ENCODE measurements at regions not wholly inside any gene's neighbourhood (a gene's known extent, or its start where the extent isn't known, plus 50 kb on each side); places are given as distances from the start of the nearest gene placed in this dataset.
"Not testable (repeated sequence)": the region's sequence is repeated elsewhere in the genome, so short reads cannot be mapped to it uniquely, and the experiment has no call there.

GRCh38 chr2:125746321-125747164 is 909.4 kb upstream of the GYPC start:
- no peak overlapping the region for H3K27ac ChIP-seq
- H3K4me3 ChIP-seq: no peak overlapping the region
- H3K36me3 ChIP-seq: no peaks in the 10 kb centered on the region
- H3K27me3 ChIP-seq: no peaks in the 10 kb centered on the region
- TF ChIP-seq CTCF (IDR thresholded peaks at IDR 0.05) (no peak), POLR2A (IDR thresholded peaks at IDR 0.05) (no peak)
- no peak for DNase-seq
- no peaks in the 10 kb centered on the region for H3K4me1 ChIP-seq
- H3K9me3 ChIP-seq: no peaks in the 10 kb centered on the region

- no peak for DNase-seq
- Histone ChIP-seq H3K36me3 (no peaks in the 10 kb centered on the region), H3K27me3 (no peaks in the 10 kb centered on the region), H3K4me3 (no peak overlapping the region), H3K27ac (no peak overlapping the region), H3K9me3 (no peaks in the 10 kb centered on the region), H3K4me1 (no peaks in the 10 kb centered on the region)
- TF ChIP-seq POLR2A (IDR thresholded peaks at IDR 0.05): no peak
- TF ChIP-seq CTCF (IDR thresholded peaks at IDR 0.05): no peak
These were observed 908.9 kb upstream of the GYPC start for GRCh38 chr2:125747165-125747425.

- DNase-seq: no peak
- Histone ChIP-seq H3K27ac (no peak overlapping the region), H3K4me3 (no peak overlapping the region), H3K9me3 (no peaks in the 10 kb centered on the region), H3K36me3 (no peaks in the 10 kb centered on the region), H3K27me3 (no peaks in the 10 kb centered on the region), H3K4me1 (no peaks in the 10 kb centered on the region)
- TF ChIP-seq CTCF (IDR thresholded peaks at IDR 0.05) (no peak), POLR2A (IDR thresholded peaks at IDR 0.05) (no peak)
These were observed 899.5 kb upstream of the GYPC start for GRCh38 chr2:125756431-125756830.

- Histone ChIP-seq H3K36me3 (no peaks in the 10 kb centered on the region), H3K4me1 (no peaks in the 10 kb centered on the region), H3K27me3 (no peaks in the 10 kb centered on the region), H3K4me3 (no peak overlapping the region), H3K27ac (no peak overlapping the region), H3K9me3 (no peaks in the 10 kb centered on the region)
- TF ChIP-seq CTCF (IDR thresholded peaks at IDR 0.05) (no peak), POLR2A (IDR thresholded peaks at IDR 0.05) (no peak)
- no peak for DNase-seq
These were observed 859.2 kb upstream of the GYPC start for GRCh38 chr2:125796784-125797183.

GRCh38 chr2:125797192-125797591 is 858.8 kb upstream of the GYPC start:
- Histone ChIP-seq H3K27ac (no peak overlapping the region), H3K4me3 (no peak overlapping the region), H3K36me3 (no peaks in the 10 kb centered on the region), H3K4me1 (no peaks in the 10 kb centered on the region), H3K9me3 (no peaks in the 10 kb centered on the region), H3K27me3 (no peaks in the 10 kb centered on the region)
- TF ChIP-seq CTCF (IDR thresholded peaks at IDR 0.05) (no peak), POLR2A (IDR thresholded peaks at IDR 0.05) (no peak)
- DNase-seq: no peak

- Histone ChIP-seq H3K4me3 (no peak overlapping the region), H3K27me3 (no peaks in the 10 kb centered on the region), H3K4me1 (no peaks in the 10 kb centered on the region), H3K36me3 (no peaks in the 10 kb centered on the region), H3K9me3 (no peaks in the 10 kb centered on the region), H3K27ac (no peak overlapping the region)
- no peak for TF ChIP-seq CTCF (IDR thresholded peaks at IDR 0.05)
- no peak for TF ChIP-seq POLR2A (IDR thresholded peaks at IDR 0.05)
- no peak for DNase-seq
These were observed 833.2 kb upstream of the GYPC start for GRCh38 chr2:125822746-125823145.

- H3K36me3 ChIP-seq, DNase-seq, H3K9me3 ChIP-seq, H3K27me3 ChIP-seq, H3K4me3 ChIP-seq, H3K27ac ChIP-seq, H3K4me1 ChIP-seq: not testable (repeated sequence)
These were observed 830.2 kb upstream of the GYPC start for GRCh38 chr2:125825781-125826180.
